ENCODE measurements at regions not wholly inside any gene's neighbourhood (a gene's known extent, or its start where the extent isn't known, plus 50 kb on each side); places are given as distances from the start of the nearest gene placed in this dataset.

GRCh38 chr6:153623496-153623895 is 415.5 kb upstream of the OPRM1 start:
- DNase-seq: no peak

- DNase-seq: no peak
Observed at GRCh38 chr6:153621491-153621890, 417.5 kb upstream of the OPRM1 start.

GRCh38 chr6:153621070-153621469 is 418.0 kb upstream of the OPRM1 start:
- DNase-seq: no peak

- no peak for DNase-seq
Observed at GRCh38 chr6:153618371-153619322, 420.4 kb upstream of the OPRM1 start.

GRCh38 chr6:153616506-153616905 is 422.5 kb upstream of the OPRM1 start:
- DNase-seq: no peak

GRCh38 chr6:153613719-153614455 is 425.2 kb upstream of the OPRM1 start:
- DNase-seq: no peak

- DNase-seq: no peak
Observed at GRCh38 chr6:153602401-153602800, 436.6 kb upstream of the OPRM1 start.

GRCh38 chr6:153599901-153600300 is 439.1 kb upstream of the OPRM1 start:
- no peak for DNase-seq

- DNase-seq: no peak
Observed at GRCh38 chr6:153595903-153596302, 443.1 kb upstream of the OPRM1 start.

- DNase-seq: no peak
Observed at GRCh38 chr6:153594871-153595270, 444.2 kb upstream of the OPRM1 start.

- no peak for DNase-seq
Observed at GRCh38 chr6:153591159-153591558, 447.9 kb upstream of the OPRM1 start.

- DNase-seq: no peak
Observed at GRCh38 chr6:153590411-153590810, 448.6 kb upstream of the OPRM1 start.

GRCh38 chr6:153588330-153588729 is 450.7 kb upstream of the OPRM1 start:
- no peak for DNase-seq

- no peak for DNase-seq
Observed at GRCh38 chr6:153583685-153584084, 452.6 kb upstream of the RGS17 start.

- DNase-seq: no peak
Observed at GRCh38 chr6:153580776-153581175, 449.7 kb upstream of the RGS17 start.

- no peak for DNase-seq
Observed at GRCh38 chr6:153575528-153575927, 444.4 kb upstream of the RGS17 start.

- no peak for DNase-seq
Observed at GRCh38 chr6:153574231-153574630, 443.1 kb upstream of the RGS17 start.

- DNase-seq: no peak
Observed at GRCh38 chr6:153572371-153572770, 441.3 kb upstream of the RGS17 start.

GRCh38 chr6:153568628-153569027 is 437.5 kb upstream of the RGS17 start:
- DNase-seq: no peak

- DNase-seq: no peak
Observed at GRCh38 chr6:153564803-153565202, 433.7 kb upstream of the RGS17 start.

- no peak for DNase-seq
Observed at GRCh38 chr6:153563001-153563400, 431.9 kb upstream of the RGS17 start.

GRCh38 chr6:153553627-153554026 is 422.5 kb upstream of the RGS17 start:
- DNase-seq: no peak

- DNase-seq: no peak
Observed at GRCh38 chr6:153539602-153540001, 408.5 kb upstream of the RGS17 start.

GRCh38 chr6:153538491-153538890 is 407.4 kb upstream of the RGS17 start:
- DNase-seq: no peak
